Activated CD4-positive, alpha-beta memory T cell treated with anti-CD3 and anti-CD28 coated beads, Interleukin-2, amount 10 ng/mL, durations not matched to agents 7 days and 5 days (primary cell): ENCODE measurements at regions not wholly inside any gene's neighbourhood (a gene's known extent, or its start where the extent isn't known, plus 50 kb on each side); places are given as distances from the start of the nearest gene placed in this dataset.
"Not testable (repeated sequence)": the region's sequence is repeated elsewhere in the genome, so short reads cannot be mapped to it uniquely, and the experiment has no call there.

Experiments
- CTCF ChIA-PET: fragments of 350-600 bp; sonication (Branson Sonifier 250); formaldehyde crosslinking; loops from one replicate; lab custom pipeline; 2021; ENCODE audit warnings: antibody characterized with exemption, inconsistent platforms; lab: Charles Lee
- POLR2A ChIA-PET: fragments of 350-600 bp; sonication (Branson Sonifier 250); formaldehyde crosslinking; loops from one replicate; lab custom pipeline; 2021; ENCODE audit warnings: antibody characterized with exemption; lab: Charles Lee
- DNase-seq: peaks from one replicate; pipeline ENCODE4 v3.0.0-alpha.2; 2020
- H3K27ac Mint-ChIP-seq: one replicate; pipeline ENCODE4 v1.8.0; 2021; ENCODE audit warnings: mild to moderate bottlenecking, mixed read lengths
- H3K27me3 Mint-ChIP-seq: one replicate; pipeline ENCODE4 v1.8.0; 2021; ENCODE audit warnings: mixed read lengths
- H3K36me3 Mint-ChIP-seq: one replicate; pipeline ENCODE4 v1.8.0; 2021; ENCODE audit warnings: low read depth, mixed read lengths
- H3K4me1 Mint-ChIP-seq: one replicate; pipeline ENCODE4 v1.8.0; 2021; ENCODE audit warnings: mixed read lengths
- H3K4me3 Mint-ChIP-seq: one replicate; pipeline ENCODE4 v1.8.0; 2021; ENCODE audit warnings: mild to moderate bottlenecking, mixed read lengths
- H3K9me3 Mint-ChIP-seq: one replicate; pipeline ENCODE4 v1.8.0; 2021; ENCODE audit warnings: mixed read lengths

DNA sequence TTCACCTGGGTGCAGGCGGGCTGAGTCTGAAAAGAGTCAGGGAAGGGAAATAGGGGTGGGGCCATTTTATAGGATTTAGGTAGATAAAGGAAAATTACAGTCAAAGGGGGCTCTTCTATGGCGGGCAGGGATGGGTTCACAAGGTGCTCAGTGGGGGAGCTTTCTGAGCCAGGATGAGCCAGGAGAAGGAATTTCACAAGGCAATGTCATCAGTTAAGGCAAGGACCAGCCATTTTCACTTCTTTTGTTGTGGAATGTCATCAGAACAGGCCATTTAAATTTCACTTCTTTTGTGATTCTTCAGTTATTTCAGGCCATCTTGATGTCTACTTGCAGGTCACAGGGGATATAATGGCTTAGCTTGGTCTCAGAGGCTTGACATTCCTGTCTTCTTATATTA lies 66.4 kb downstream of the PPIAL4A start:
- POLR2A ChIA-PET, DNase-seq, CTCF ChIA-PET, H3K4me3 Mint-ChIP-seq, H3K27me3 Mint-ChIP-seq, H3K9me3 Mint-ChIP-seq, H3K27ac Mint-ChIP-seq, H3K4me1 Mint-ChIP-seq: not testable (repeated sequence)
- peaks cover 24% of the 10 kb centered on the region for H3K36me3 Mint-ChIP-seq

DNA sequence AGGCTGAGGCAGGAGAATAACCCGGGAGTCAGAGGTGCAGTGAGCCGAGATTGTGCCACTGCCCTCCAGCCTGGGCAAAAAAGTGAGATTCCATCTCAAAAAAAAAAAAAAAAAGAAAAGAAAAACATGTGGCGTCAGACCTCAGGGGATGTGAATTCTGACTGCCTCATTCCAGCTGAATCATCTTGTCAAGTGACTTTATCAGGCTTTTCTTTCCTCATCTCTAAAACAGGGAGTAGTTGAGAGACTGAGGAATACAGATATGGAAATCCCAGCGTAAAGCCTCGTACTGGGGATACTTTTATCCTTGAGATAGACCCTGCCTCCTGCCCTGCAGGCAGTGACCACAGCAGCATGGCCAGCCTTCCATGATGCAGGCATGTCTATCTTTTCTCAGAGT lies 76.4 kb downstream of the PPIAL4A start:
- H3K27ac Mint-ChIP-seq, H3K27me3 Mint-ChIP-seq, DNase-seq, H3K4me3 Mint-ChIP-seq, CTCF ChIA-PET, H3K9me3 Mint-ChIP-seq, H3K4me1 Mint-ChIP-seq, POLR2A ChIA-PET, H3K36me3 Mint-ChIP-seq: not testable (repeated sequence)

DNA sequence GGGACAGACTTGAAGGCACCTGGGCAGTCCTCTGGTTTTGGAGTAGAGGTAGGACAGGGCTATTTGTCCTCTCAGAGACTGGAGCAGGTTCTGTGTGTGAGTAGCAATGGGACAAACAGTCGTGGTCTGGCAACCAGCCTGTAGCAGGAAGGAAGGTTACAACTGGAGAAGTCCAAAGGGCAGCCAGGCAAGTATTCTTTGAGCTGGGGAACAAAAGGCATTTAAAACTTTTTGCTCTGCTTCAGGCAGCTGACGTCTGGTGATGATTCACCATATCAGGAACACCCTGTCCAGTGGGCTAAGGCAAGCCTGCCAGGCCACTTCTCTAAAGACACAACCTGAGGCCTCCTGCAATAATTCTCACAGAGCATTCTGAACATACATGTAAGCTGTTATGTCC lies 83.3 kb downstream of the PPIAL4A start:
- H3K4me1 Mint-ChIP-seq, POLR2A ChIA-PET, H3K36me3 Mint-ChIP-seq, H3K27ac Mint-ChIP-seq, H3K4me3 Mint-ChIP-seq, DNase-seq, H3K9me3 Mint-ChIP-seq, H3K27me3 Mint-ChIP-seq, CTCF ChIA-PET: not testable (repeated sequence)

DNA sequence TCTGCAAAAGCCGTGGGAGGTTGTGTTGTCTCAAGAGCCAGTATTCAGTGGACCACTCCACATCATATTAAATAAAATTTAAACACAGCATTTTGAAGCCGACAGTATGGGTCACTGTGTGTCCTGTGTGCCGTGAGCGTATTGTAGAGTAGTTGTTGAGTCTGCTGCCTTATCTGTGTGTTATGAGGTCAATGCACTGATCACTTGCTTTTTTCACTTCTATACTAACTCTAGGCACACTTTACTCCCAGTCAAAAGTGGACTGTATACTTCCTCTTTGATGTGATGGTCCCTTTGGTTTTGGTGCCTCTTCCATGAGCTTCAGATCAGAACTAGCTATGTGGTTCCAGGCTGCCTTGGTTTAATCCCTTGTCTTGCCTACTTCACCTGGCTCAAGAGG lies 84.3 kb downstream of the PPIAL4A start:
- H3K4me3 Mint-ChIP-seq, H3K36me3 Mint-ChIP-seq, H3K4me1 Mint-ChIP-seq, H3K27ac Mint-ChIP-seq, H3K27me3 Mint-ChIP-seq, H3K9me3 Mint-ChIP-seq, POLR2A ChIA-PET, DNase-seq, CTCF ChIA-PET: not testable (repeated sequence)

DNA sequence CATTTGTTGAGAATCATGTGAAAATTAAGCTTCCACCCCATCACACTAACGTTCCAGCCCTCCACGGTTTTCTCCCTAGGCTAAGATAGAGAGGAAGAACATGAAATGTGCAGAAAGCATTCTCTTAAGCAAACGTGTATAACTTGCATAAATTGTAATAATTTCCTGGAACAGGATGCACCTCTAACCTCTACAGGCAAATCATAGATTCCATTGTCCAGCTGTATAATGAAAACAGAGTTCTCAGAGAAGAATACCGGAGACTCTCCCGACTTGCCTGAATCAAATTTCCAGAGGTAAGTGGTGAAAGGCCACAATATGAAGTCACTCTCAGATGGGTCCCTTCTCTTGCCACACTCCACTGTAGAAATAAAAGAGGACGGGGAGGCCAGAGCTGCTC lies 87.7 kb downstream of the PPIAL4A start:
- H3K27ac Mint-ChIP-seq, CTCF ChIA-PET, POLR2A ChIA-PET, DNase-seq, H3K27me3 Mint-ChIP-seq, H3K9me3 Mint-ChIP-seq, H3K4me3 Mint-ChIP-seq, H3K4me1 Mint-ChIP-seq, H3K36me3 Mint-ChIP-seq: not testable (repeated sequence)

DNA sequence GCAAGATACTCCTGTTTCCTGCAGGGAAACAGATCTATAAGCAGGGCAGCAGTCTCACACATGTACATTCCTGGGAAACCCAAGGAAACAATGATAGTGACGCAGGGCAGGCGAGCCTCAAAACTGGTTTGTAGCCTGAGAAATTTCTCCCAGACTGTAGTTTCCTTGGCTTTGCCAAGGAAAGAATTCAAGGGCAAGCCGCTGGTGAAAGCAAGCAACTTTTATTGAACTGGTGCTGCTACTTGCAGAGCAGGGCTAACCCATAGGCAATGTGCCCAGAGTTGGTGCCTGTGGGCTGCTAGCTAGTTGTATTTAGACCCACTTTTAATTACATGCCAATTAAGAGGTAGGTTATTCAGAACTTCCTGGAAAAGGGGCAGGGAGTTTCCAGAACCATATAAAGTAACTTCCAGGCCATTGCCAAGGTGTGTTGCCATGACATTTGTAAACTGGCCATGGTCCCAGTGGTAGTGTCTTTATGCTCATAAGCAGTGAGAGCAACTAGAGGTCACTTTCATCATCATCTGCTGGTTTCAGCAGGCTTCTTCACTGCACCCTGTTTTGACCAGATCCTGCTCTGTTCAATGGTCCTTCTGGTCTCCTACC lies 92.0 kb downstream of the PPIAL4A start:
- H3K27ac Mint-ChIP-seq, H3K4me1 Mint-ChIP-seq, H3K4me3 Mint-ChIP-seq, DNase-seq, H3K27me3 Mint-ChIP-seq, H3K9me3 Mint-ChIP-seq, CTCF ChIA-PET, H3K36me3 Mint-ChIP-seq, POLR2A ChIA-PET: not testable (repeated sequence)

- H3K9me3 Mint-ChIP-seq, DNase-seq, H3K27me3 Mint-ChIP-seq, H3K4me1 Mint-ChIP-seq, CTCF ChIA-PET, H3K27ac Mint-ChIP-seq, H3K36me3 Mint-ChIP-seq, H3K4me3 Mint-ChIP-seq, POLR2A ChIA-PET: not testable (repeated sequence)
Observed at GRCh38 chr1:120994614-120995013, 105.0 kb downstream of the PPIAL4A start.

DNA sequence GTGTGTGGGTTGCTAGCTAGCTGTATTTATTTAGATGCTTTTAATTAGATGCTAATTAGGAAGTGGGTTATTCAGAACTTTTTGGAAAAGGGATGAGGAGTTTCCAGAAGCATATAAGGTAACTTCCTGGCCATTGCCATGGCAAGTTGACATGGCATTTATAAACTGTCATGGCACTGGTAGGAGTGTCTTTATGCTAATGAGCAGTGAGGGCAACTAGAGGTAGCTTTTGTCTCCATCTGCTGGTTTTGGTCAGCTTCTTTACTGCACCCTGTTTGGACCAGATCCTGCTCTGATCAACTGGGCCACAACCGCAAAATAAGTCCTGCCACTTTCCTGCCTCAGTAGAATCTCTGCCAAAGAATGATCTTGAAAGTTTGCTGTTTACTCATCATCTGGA lies 105.5 kb downstream of the PPIAL4A start:
- H3K4me1 Mint-ChIP-seq, H3K27ac Mint-ChIP-seq, H3K9me3 Mint-ChIP-seq, DNase-seq, H3K4me3 Mint-ChIP-seq, H3K36me3 Mint-ChIP-seq, CTCF ChIA-PET, POLR2A ChIA-PET, H3K27me3 Mint-ChIP-seq: not testable (repeated sequence)

GRCh38 chr1:121001090-121001726 lies 111.6 kb downstream of the PPIAL4A start:
- H3K36me3 Mint-ChIP-seq, H3K4me3 Mint-ChIP-seq, H3K9me3 Mint-ChIP-seq, DNase-seq, H3K27ac Mint-ChIP-seq, CTCF ChIA-PET, POLR2A ChIA-PET, H3K4me1 Mint-ChIP-seq, H3K27me3 Mint-ChIP-seq: not testable (repeated sequence)

- peaks cover 10% of the 10 kb centered on the region for H3K27me3 Mint-ChIP-seq
- H3K36me3 Mint-ChIP-seq, POLR2A ChIA-PET, H3K4me3 Mint-ChIP-seq, H3K9me3 Mint-ChIP-seq, H3K4me1 Mint-ChIP-seq, CTCF ChIA-PET, H3K27ac Mint-ChIP-seq, DNase-seq: not testable (repeated sequence)
Observed at GRCh38 chr1:121003230-121003629, 113.7 kb downstream of the PPIAL4A start.

GRCh38 chr1:121006826-121007225 lies 117.3 kb downstream of the PPIAL4A start:
- Mint-ChIP-seq H3K4me1 (peaks cover 14% of the 10 kb centered on the region), H3K27me3 (peaks cover 22% of the 10 kb centered on the region)
- DNase-seq, H3K36me3 Mint-ChIP-seq, H3K4me3 Mint-ChIP-seq, POLR2A ChIA-PET, CTCF ChIA-PET, H3K27ac Mint-ChIP-seq, H3K9me3 Mint-ChIP-seq: not testable (repeated sequence)

- peak overlapping the region; percentile 8 for H3K4me3 Mint-ChIP-seq
- CTCF ChIA-PET, H3K9me3 Mint-ChIP-seq, POLR2A ChIA-PET, H3K27ac Mint-ChIP-seq, H3K36me3 Mint-ChIP-seq, DNase-seq: not testable (repeated sequence)
- H3K27me3 Mint-ChIP-seq: peaks cover 22% of the 10 kb centered on the region
- peaks cover 14% of the 10 kb centered on the region for H3K4me1 Mint-ChIP-seq
Observed at GRCh38 chr1:121007755-121008154, 118.2 kb downstream of the PPIAL4A start.

GRCh38 chr1:121008512-121009215 lies 119.1 kb downstream of the PPIAL4A start:
- peak overlapping the region; percentile 63 for H3K4me3 Mint-ChIP-seq
- CTCF ChIA-PET, DNase-seq, H3K36me3 Mint-ChIP-seq, H3K9me3 Mint-ChIP-seq, H3K27ac Mint-ChIP-seq, POLR2A ChIA-PET: not testable (repeated sequence)
- peaks cover 22% of the 10 kb centered on the region for H3K27me3 Mint-ChIP-seq
- H3K4me1 Mint-ChIP-seq: peaks cover 14% of the 10 kb centered on the region
